ENCODE measurements at regions not wholly inside any gene's neighbourhood (a gene's known extent, or its start where the extent isn't known, plus 50 kb on each side); places are given as distances from the start of the nearest gene placed in this dataset.

DNA sequence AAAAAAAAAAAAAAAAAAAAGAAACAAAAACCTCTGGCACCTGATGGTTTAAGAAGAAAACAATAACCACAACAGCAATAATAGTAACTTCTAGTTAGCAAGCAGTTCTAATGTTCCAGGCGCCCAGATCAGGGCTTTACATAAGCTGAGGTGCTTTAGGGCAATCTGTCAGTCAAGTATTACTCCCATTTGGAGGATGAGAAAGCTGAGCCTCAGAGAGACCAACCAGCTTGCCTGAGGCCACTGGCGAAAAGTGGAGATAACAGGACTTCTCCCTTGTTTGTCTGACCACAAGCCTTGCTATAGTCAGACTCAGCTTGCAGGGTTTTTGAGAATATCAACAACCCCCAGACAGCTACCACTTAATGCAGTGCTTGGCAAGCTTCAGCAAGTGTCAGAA is 83.5 kb upstream of the BOD1 start:
- Histone ChIP-seq H3K27me3 (replicated peaks in 1 of 4; ENCODE audit: control insufficient read depth in 3 of 4, extremely low read depth in 1 of 4, insufficient read depth in 3 of 4, low read length in 3 of 4) (no peaks in the 10 kb centered on the region), H2BK15ac (ENCODE audit: low read length) (no peak overlapping the region; the same call in 1 of the 2 replicates), H3K4me1 (replicated peaks in 1 of 4; ENCODE audit: control insufficient read depth in 3 of 4, insufficient read depth in 4 of 4, low read length in 3 of 4) (peaks cover 6 to 16% (median 7%) of the 10 kb centered on the region in 4 experiments), H2BK20ac (ENCODE audit: low read length) (no peak overlapping the region), H3K4ac (replicated peaks; ENCODE audit: insufficient read length, low read depth, low read length) (no peak overlapping the region), H2AK5ac (ENCODE audit: low read depth, low read length) (no peak overlapping the region), H3K79me1 (ENCODE audit: low read depth, low read length) (no peaks in the 10 kb centered on the region), H3K56ac (replicated peaks; ENCODE audit: insufficient read length, low read depth, low read length) (no peak overlapping the region), H3K79me2 (ENCODE audit: control insufficient read depth in 1 of 2, insufficient read depth in 2 of 2, low read length in 2 of 2) (no peaks in the 10 kb centered on the region), H4K20me1 (replicated peaks in 1 of 2; ENCODE audit: control insufficient read depth in 1 of 2, insufficient read depth in 2 of 2, low read length in 2 of 2) (no peaks in the 10 kb centered on the region), H3K14ac (ENCODE audit: insufficient read length) (no peak overlapping the region), H3K4me2 (ENCODE audit: insufficient read depth in 1 of 2, low read depth in 2 of 2, low read length in 2 of 2) (no peak overlapping the region), H3K18ac (ENCODE audit: extremely low read depth, low read length) (no peak overlapping the region), H4K5ac (ENCODE audit: insufficient read length, low read depth, low read length) (no peak overlapping the region), H2BK12ac (ENCODE audit: low read depth, low read length) (no peak overlapping the region), H3K9ac (replicated peaks in 1 of 4; ENCODE audit: extremely low read depth in 1 of 4, low read depth in 3 of 4, low read length in 3 of 4) (no peak overlapping the region), H2AFZ (ENCODE audit: low read length) (no peak overlapping the region), H3K23ac (ENCODE audit: insufficient read length) (no peak overlapping the region), H3K4me3 (ENCODE audit: extremely low read depth in 1 of 4, insufficient read depth in 2 of 4, low read depth in 3 of 4, low read length in 4 of 4) (no peak overlapping the region), H3K36me3 (ENCODE audit: control insufficient read depth in 2 of 4, insufficient read depth in 4 of 4, low read length in 3 of 4) (no peaks in the 10 kb centered on the region), H3K23me2 (ENCODE audit: low read depth, low read length) (no peaks in the 10 kb centered on the region), H4K91ac (replicated peaks; ENCODE audit: insufficient read length, low read length) (no peak overlapping the region), H2BK5ac (ENCODE audit: low read depth, low read length) (no peak overlapping the region), H3K27ac (ENCODE audit: low read depth, low read length) (no peak overlapping the region), H2BK120ac (replicated peaks; ENCODE audit: low read depth, low read length) (no peak overlapping the region), H3K9me3 (ENCODE audit: insufficient read depth in 2 of 2, low read depth in 1 of 2, low read length in 1 of 2) (no peaks in the 10 kb centered on the region), H4K8ac (ENCODE audit: extremely low read depth, insufficient read depth, low read length) (no peak overlapping the region)
- no peak for TF ChIP-seq RBBP5 (IDR thresholded peaks at IDR 0.05; ENCODE audit: borderline replicate concordance, low read depth, low read length)
- ChIA-PET CTCF (ENCODE audit: partially characterized antibody) (interaction anchor here (1.1 kb wide), 1 partner anchor 9 kb away, joined by 7 read pairs; no protein-coding TSS in a partner anchor), POLR2A (ENCODE audit: partially characterized antibody) (no interaction called here)
- FAIRE-seq (no peak), DNase-seq (ENCODE audit: low read depth in 1 of 2, low spot score in 2 of 2) (no peak)
- 87% methylated on average over 2 of the region's 2 CpGs; no CpG with 5 or more reads in 1 of the 2 experiments for WGBS, 2 experiments (ENCODE audit: extremely low coverage in 1 of 2, insufficient coverage in 1 of 2, insufficient read length in 1 of 2, insufficient replicate concordance in 2 of 2, low coverage in 1 of 2, low lambda C conversion rate in 2 of 2, missing lambda C conversion rate in 1 of 2)
